WI38 (cell line): ENCODE measurements at regions not wholly inside any gene's neighbourhood (a gene's known extent, or its start where the extent isn't known, plus 50 kb on each side); places are given as distances from the start of the nearest gene placed in this dataset.
A peak's percentile ranks its signal among the peaks of the same experiment; 100 is the strongest.

Source experiments
- H3K4me3 ChIP-seq: 2 replicates; pipeline ENCODE4 v1.5.1; 2011; ENCODE audit warnings: low read depth, mild to moderate bottlenecking, control low read depth, low read length
- TF ChIP-seq, protein P1 (sequence below): IDR thresholded peaks from 2 replicates; pipeline ENCODE4 v1.5.1; 2012; ENCODE audit warnings: low read depth, mild to moderate bottlenecking, control low read depth, low read length

DNA sequence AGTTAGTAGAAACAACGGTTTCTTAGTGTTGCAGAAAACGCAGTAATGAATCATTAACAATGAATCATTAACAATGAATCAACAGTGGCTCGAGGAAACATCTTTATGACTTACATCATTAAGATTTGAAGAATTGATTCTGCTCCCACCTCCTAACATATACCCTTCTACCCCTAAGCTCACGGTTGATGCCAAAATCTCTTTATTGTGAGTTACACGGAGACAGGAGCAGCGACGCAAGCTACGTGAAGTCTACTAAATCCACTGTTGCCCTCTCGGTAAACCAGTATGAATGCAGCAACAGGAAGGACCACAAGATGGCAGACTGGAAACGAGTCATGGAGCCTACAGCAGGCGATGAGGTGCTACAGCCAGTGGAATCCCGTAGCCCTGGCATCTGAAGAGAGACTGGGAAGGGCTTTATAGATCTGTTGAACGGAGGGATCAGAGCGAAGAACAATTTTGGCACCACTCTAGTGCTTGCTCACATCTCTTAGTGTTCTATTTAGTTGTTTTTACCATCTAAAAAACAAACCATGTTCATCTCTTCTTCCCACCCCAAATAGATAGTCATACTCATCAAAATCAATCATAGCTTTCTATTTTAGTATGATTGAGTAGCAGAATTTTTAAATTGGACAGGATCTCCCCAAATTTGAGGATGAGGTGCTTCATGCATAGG, 332.7 kb downstream of the DUSP6 start:
- peak overlapping the region; percentile 24 for H3K4me3 ChIP-seq
- TF ChIP-seq, protein P1, sequence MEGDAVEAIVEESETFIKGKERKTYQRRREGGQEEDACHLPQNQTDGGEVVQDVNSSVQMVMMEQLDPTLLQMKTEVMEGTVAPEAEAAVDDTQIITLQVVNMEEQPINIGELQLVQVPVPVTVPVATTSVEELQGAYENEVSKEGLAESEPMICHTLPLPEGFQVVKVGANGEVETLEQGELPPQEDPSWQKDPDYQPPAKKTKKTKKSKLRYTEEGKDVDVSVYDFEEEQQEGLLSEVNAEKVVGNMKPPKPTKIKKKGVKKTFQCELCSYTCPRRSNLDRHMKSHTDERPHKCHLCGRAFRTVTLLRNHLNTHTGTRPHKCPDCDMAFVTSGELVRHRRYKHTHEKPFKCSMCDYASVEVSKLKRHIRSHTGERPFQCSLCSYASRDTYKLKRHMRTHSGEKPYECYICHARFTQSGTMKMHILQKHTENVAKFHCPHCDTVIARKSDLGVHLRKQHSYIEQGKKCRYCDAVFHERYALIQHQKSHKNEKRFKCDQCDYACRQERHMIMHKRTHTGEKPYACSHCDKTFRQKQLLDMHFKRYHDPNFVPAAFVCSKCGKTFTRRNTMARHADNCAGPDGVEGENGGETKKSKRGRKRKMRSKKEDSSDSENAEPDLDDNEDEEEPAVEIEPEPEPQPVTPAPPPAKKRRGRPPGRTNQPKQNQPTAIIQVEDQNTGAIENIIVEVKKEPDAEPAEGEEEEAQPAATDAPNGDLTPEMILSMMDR: peak; percentile 90

DNA sequence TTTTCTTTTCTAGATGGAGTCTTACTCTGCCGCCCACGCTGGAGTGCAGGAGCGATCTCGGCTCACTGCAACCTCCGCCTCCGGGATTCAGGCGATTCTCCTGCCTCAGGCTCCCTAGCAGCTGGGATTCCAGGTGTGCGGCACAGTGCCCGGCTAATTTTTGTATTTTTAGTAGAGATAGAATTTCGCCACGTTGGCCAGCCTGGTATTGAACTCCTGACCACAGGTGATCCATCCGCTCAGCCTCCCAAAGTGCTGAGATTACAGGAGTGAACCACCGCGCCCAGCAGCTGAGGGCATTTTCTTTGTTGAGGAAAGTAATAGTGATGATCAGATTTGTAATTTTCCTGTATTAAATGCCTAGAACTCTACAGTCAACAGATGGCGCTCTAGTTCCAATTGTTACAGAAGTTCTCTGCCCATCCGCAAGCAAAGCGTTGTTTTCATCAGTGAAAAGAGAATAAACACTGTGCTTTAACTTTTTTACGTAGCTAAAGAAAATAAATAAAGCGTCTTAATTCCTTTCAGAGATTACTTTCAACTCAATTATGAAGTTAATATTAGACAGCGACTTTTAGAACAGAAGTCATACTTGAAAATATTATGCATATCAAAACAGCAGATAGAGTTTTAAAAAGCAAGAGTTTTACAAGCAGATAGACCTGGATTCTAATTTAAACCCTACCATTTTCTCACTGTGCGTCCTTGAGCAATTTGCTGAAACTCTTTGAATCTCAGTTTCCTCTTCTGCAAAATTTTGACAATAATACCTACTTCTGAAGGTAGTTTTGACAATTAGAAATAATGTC, 335.1 kb downstream of the DUSP6 start:
- TF ChIP-seq, protein P1: peak; percentile 52; the same call in 1 of the 2 replicates
- peak overlapping the region; percentile 45 for H3K4me3 ChIP-seq

DNA sequence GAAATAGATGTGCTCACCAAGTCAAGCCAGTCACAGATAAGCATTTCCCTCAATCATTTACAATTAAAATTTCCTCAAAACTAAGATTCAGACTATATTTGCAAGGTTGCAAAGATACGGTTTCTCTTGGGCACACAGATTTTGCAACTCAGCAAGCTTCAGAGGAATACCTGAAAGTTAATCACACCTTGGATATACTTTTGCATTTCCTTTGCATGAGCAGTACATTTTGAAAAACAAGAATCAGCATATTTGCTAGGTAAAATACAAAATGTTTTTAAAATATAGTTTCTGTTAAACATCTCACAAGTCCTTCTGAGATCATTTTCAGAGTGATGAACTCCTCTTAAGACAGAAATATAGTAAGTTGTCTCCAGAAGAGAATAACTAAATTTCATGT, 336.9 kb downstream of the DUSP6 start:
- TF ChIP-seq, protein P1: no peak
- no peak overlapping the region for H3K4me3 ChIP-seq

DNA sequence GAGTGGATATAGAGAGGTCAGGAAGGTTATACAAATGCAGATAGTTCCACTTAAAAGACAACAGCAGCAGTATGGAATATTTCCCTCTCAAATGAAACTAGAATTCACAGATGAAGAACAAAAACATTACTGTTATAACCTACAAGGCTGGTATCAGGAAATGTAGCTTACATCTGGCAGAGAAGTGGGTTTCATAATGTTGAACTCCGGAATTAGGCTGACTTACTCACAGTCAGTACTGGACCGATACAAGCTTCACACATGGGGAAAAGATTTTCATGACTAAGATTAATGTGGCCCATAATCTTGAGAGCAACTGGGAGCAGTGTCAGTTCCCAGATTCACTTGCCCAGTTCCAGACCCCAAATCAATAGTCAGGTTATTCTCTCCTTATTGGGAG, 353.9 kb downstream of the DUSP6 start:
- no peak overlapping the region for H3K4me3 ChIP-seq
- TF ChIP-seq, protein P1: no peak

DNA sequence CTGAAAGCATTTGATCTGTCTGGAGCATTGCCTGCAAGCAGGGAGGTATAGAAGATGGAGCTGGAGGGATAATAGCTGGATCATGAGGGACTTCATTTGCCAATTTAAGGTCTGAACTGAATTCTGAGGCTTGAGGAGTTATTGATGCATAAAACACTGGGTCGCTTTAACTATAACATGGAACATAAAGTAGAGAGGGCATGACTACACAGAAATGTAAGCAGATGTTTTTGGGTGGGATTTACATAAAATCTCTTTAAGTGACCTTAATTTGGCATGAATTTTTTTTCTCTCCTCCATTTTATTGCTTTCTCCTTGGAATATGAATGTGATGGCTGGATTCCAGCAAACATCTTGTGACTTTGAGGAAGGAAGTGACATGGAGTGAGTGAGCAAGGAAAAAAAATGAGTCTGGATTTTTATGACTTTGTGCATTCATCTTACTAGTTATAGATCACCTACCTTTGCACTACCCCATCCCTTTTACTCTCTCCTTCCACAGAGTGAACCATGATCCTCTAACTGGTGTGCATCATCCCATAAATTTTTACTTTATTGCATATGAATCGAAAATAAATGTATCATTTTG, 356.0 kb downstream of the DUSP6 start:
- TF ChIP-seq, protein P1: no peak
- H3K4me3 ChIP-seq: no peak overlapping the region

DNA sequence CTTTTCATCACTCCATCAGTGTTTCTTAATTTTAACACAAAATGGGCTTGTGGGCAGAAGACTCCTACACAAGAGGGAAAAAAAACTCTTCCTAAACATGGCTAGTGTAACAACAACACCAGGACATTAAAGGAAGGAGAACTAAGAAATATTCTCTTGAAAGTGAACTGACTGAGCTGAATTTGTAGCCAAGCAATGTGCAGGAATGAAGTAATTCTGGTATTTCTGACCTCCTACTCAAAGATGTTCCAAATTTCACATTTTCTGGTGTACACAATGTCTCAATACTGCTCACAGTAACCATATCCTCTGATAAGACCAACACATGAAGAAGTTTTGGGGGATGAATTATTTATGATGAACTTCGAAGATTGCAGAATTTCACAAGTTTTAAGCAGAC, 357.3 kb downstream of the DUSP6 start:
- H3K4me3 ChIP-seq: no peak overlapping the region
- TF ChIP-seq, protein P1: no peak

DNA sequence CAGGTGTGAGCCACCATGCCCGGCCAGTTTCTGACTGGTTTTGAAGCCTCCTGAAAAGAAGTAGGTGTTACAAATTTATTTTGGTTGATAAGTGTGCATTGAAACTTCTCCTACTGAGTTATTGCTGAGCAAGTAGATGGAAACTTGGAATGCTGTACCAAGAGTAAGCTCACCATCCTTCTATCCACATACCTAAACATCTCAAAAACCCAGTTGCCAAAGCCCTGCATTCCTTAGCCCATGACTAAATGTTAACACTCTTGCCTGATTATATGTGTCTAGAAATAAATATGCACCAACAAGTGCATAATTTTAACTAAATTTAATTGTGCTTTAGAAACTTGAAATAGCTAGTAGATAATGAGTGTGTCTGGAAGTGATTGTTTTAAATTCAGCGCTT, 357.8 kb downstream of the DUSP6 start:
- TF ChIP-seq, protein P1: no peak
- H3K4me3 ChIP-seq: no peak overlapping the region
